Hepatocyte (in vitro differentiated cells): ENCODE measurements at regions not wholly inside any gene's neighbourhood (a gene's known extent, or its start where the extent isn't known, plus 50 kb on each side); places are given as distances from the start of the nearest gene placed in this dataset.

Experiments
- DNase-seq: peaks from one replicate; pipeline ENCODE4 v3.0.0-alpha.2; 2016; ENCODE audit warnings: low spot score
- H2AFZ ChIP-seq: fragments of 200-600 bp; sonication (generic); 2 replicates; pipeline ENCODE4 v1.6.0; 2016; ENCODE audit warnings: antibody characterized with exemption, mild to moderate bottlenecking
- H3K27ac ChIP-seq: fragments of 200-600 bp; sonication (generic); 2 replicates; pipeline ENCODE4 v1.5.1; 2016; ENCODE audit warnings: mild to moderate bottlenecking
- H3K27me3 ChIP-seq: fragments of 200-600 bp; sonication (generic); 2 replicates; pipeline ENCODE4 v1.6.1; 2016
- H3K36me3 ChIP-seq: fragments of 200-600 bp; sonication (generic); replicated peaks from 2 replicates; pipeline ENCODE4 v1.5.1; 2016; ENCODE audit warnings: low read depth; ENCODE audit not compliant: insufficient read depth
- H3K4me1 ChIP-seq: fragments of 200-600 bp; sonication (generic); 2 replicates; pipeline ENCODE4 v1.5.1; 2016; ENCODE audit warnings: mild to moderate bottlenecking, moderate library complexity; ENCODE audit not compliant: insufficient read depth
- H3K4me2 ChIP-seq: fragments of 200-600 bp; sonication (generic); 2 replicates; pipeline ENCODE4 v1.6.0; 2016
- H3K4me3 ChIP-seq: fragments of 200-600 bp; sonication (generic); 2 replicates; pipeline ENCODE4 v1.5.1; 2016; ENCODE audit warnings: mild to moderate bottlenecking
- H3K79me2 ChIP-seq: fragments of 200-600 bp; sonication (generic); 2 replicates; pipeline ENCODE4 v1.6.0; 2017; ENCODE audit warnings: mild to moderate bottlenecking
- H3K9me2 ChIP-seq: fragments of 200-600 bp; sonication (generic); replicated peaks from 2 replicates; pipeline ENCODE4 v1.6.0; 2017; ENCODE audit warnings: mild to moderate bottlenecking; ENCODE audit not compliant: insufficient read depth
- H3K9me3 ChIP-seq: fragments of 200-600 bp; sonication (generic); 2 replicates; pipeline ENCODE4 v1.5.1; 2016; ENCODE audit warnings: low read depth, mild to moderate bottlenecking
- H4K20me1 ChIP-seq: fragments of 200-600 bp; sonication (generic); 2 replicates; pipeline ENCODE4 v1.6.0; 2016; ENCODE audit warnings: mild to moderate bottlenecking; ENCODE audit not compliant: insufficient read depth, poor library complexity, severe bottlenecking
- CTCF ChIP-seq: fragments of 200-600 bp; sonication (generic); IDR thresholded peaks from 2 replicates; pipeline ENCODE4 v1.5.1; 2016; ENCODE audit warnings: antibody characterized with exemption, mild to moderate bottlenecking; ENCODE audit not compliant: poor library complexity
- EZH2 ChIP-seq: fragments of 200-600 bp; sonication (generic); IDR thresholded peaks from 2 replicates; pipeline ENCODE4 v1.6.1; 2016; ENCODE audit warnings: antibody characterized with exemption, mild to moderate bottlenecking, borderline replicate concordance
- EZH2phosphoT487 ChIP-seq: fragments of 200-600 bp; sonication (generic); IDR thresholded peaks from one replicate; pipeline ENCODE4 v1.6.1; 2018; ENCODE audit warnings: antibody characterized with exemption, mild to moderate bottlenecking, low read depth, moderate library complexity; ENCODE audit not compliant: unreplicated experiment, severe bottlenecking
- WGBS: methylation state at CpG from one replicate; pipeline ENCODE4 v1.1.6; 2016; ENCODE audit warnings: low lambda C conversion rate; ENCODE audit errors: missing lambda C conversion rate; 5-methylcytosine and 5-hydroxymethylcytosine counted together

GRCh38 chr12:72095025-72095424 is 156.4 kb downstream of the TPH2 start:
- TF ChIP-seq EZH2, result no peak
- TF ChIP-seq EZH2phosphoT487, result no peak
- no peak for TF ChIP-seq CTCF
- Histone ChIP-seq H3K79me2 (no peaks in the 10 kb centered on the region), H3K36me3 (no peaks in the 10 kb centered on the region), H3K4me3 (no peak overlapping the region), H4K20me1 (no peaks in the 10 kb centered on the region), H3K9me3 (no peaks in the 10 kb centered on the region), H3K9me2 (no peaks in the 10 kb centered on the region), H3K27ac (no peak overlapping the region), H3K27me3 (no peaks in the 10 kb centered on the region), H3K4me1 (no peaks in the 10 kb centered on the region), H3K4me2 (no peak overlapping the region), H2AFZ (no peak overlapping the region)
- WGBS, result 86% methylated on average over 1 of the region's 1 CpG
- no peak for DNase-seq

- no peaks in the 10 kb centered on the region for H3K36me3 ChIP-seq
- no peak for DNase-seq
- no peak overlapping the region for H3K27ac ChIP-seq
- H3K79me2 ChIP-seq, result no peaks in the 10 kb centered on the region
- TF ChIP-seq EZH2phosphoT487 (no peak), CTCF (no peak), EZH2 (no peak)
- H4K20me1 ChIP-seq, result no peaks in the 10 kb centered on the region
- no peaks in the 10 kb centered on the region for H3K4me1 ChIP-seq
- H2AFZ ChIP-seq, result no peak overlapping the region
- no peaks in the 10 kb centered on the region for H3K27me3 ChIP-seq
- no peak overlapping the region for H3K4me2 ChIP-seq
- 90% methylated on average over 4 of the region's 4 CpGs for WGBS
- no peak overlapping the region for H3K4me3 ChIP-seq
- H3K9me3 ChIP-seq, result no peaks in the 10 kb centered on the region
- no peaks in the 10 kb centered on the region for H3K9me2 ChIP-seq
These were observed 160.0 kb downstream of the TPH2 start for GRCh38 chr12:72098622-72099021.

GRCh38 chr12:72100854-72101253 is 162.2 kb downstream of the TPH2 start:
- no peaks in the 10 kb centered on the region for H3K36me3 ChIP-seq
- H3K9me3 ChIP-seq, result no peaks in the 10 kb centered on the region
- 95% methylated on average over 2 of the region's 2 CpGs for WGBS
- H3K4me2 ChIP-seq, result no peak overlapping the region
- no peak overlapping the region for H3K27ac ChIP-seq
- H2AFZ ChIP-seq, result no peak overlapping the region
- no peaks in the 10 kb centered on the region for H3K79me2 ChIP-seq
- no peak overlapping the region for H3K4me3 ChIP-seq
- TF ChIP-seq EZH2phosphoT487 (no peak), EZH2 (no peak), CTCF (no peak)
- no peak for DNase-seq
- H3K27me3 ChIP-seq, result no peaks in the 10 kb centered on the region
- H4K20me1 ChIP-seq, result no peaks in the 10 kb centered on the region
- no peaks in the 10 kb centered on the region for H3K4me1 ChIP-seq
- no peaks in the 10 kb centered on the region for H3K9me2 ChIP-seq

GRCh38 chr12:72102150-72102549 is 163.5 kb downstream of the TPH2 start:
- Histone ChIP-seq H3K9me3 (no peaks in the 10 kb centered on the region), H3K36me3 (no peaks in the 10 kb centered on the region), H3K27ac (no peak overlapping the region), H3K27me3 (no peaks in the 10 kb centered on the region), H3K9me2 (no peaks in the 10 kb centered on the region), H2AFZ (no peak overlapping the region), H4K20me1 (no peaks in the 10 kb centered on the region), H3K4me1 (no peaks in the 10 kb centered on the region), H3K79me2 (no peaks in the 10 kb centered on the region), H3K4me3 (no peak overlapping the region), H3K4me2 (no peak overlapping the region)
- 79% methylated on average over 3 of the region's 3 CpGs for WGBS
- TF ChIP-seq CTCF (no peak), EZH2 (no peak), EZH2phosphoT487 (no peak)
- DNase-seq, result no peak
